D721Med (cell line): ENCODE measurements at regions not wholly inside any gene's neighbourhood (a gene's known extent, or its start where the extent isn't known, plus 50 kb on each side); places are given as distances from the start of the nearest gene placed in this dataset.

ENCODE experiments used
- DNase-seq: peaks from one replicate; pipeline ENCODE4 v3.0.0; 2011; ENCODE audit warnings: low spot score; ENCODE audit not compliant: insufficient read length
- FAIRE-seq: peaks from 2 replicates; lab custom pipeline; 2011; peaks lifted over from hg19 to GRCh38; lab: Jason Lieb, UNC
- CTCF ChIP-seq: IDR thresholded peaks from 2 replicates; pipeline ENCODE4 v1.5.1; 2012; ENCODE audit warnings: mild to moderate bottlenecking, control low read depth; ENCODE audit not compliant: insufficient read depth; ENCODE audit errors: missing control alignments

DNA sequence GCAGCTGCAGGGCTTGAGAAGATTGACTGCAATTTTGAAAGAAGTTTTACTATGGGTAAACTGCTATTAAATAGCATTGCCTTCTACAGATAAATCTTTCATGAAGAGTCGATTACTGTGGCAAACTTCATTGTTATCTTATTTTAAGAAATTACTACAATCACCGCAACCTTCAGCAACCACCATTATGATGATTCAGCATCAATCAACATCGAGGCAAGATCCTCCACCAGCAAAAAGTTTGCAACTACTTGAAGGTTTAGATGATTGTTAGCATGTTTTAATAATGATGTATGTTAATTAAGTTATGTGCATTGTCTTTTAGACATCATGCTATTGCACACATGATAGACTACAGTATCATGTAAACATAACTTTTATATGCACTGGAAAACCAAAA lies 1511.0 kb downstream of the FSTL5 start:
- no peak for TF ChIP-seq CTCF
- DNase-seq (no peak), FAIRE-seq (no peak)

GRCh38 chr4:160675550-160675949 lies 1488.2 kb downstream of the FSTL5 start:
- no peak for FAIRE-seq
- no peak for DNase-seq
- TF ChIP-seq CTCF = no peak

DNA sequence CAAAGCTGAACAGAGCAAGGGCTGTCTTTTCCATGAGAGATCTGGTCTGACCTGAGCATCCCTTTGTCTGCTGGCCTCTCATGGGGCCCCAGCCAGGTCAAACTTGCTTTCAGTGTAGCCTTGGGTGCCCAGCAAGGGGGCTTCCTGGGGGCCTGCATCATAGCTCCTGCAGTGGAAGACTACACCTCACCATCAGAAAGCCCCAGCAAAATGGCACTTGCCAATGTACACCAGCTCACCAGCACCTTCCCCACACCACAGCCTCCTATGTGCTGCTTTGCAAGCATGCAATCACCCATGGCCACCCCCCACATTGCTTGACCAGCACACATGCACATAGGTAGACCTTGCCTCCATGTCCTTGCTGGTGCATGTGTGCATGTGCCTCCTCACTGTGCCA lies 1478.1 kb downstream of the FSTL5 start:
- FAIRE-seq (no peak), DNase-seq (no peak)
- TF ChIP-seq CTCF = no peak

DNA sequence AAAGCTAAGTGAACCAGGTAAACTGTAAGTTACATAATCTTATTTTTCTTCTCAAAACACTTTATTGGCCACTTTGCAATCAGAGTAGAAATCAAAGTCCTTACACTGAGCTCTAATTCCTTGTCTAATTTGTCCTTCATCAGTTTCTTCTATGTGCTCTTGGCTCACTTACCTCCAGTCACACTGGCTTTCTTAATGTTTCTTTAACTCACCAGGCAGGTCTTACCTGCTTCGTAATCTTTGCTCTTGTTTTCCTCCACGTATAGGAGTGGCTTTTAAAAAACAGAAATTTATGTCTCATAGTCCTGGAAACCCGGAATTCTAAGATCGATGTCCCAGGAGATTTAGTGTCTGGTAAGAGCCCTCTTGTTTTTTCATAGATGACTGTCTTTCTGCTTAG lies 1462.1 kb downstream of the FSTL5 start:
- no peak for DNase-seq
- no peak for TF ChIP-seq CTCF
- no peak for FAIRE-seq

DNA sequence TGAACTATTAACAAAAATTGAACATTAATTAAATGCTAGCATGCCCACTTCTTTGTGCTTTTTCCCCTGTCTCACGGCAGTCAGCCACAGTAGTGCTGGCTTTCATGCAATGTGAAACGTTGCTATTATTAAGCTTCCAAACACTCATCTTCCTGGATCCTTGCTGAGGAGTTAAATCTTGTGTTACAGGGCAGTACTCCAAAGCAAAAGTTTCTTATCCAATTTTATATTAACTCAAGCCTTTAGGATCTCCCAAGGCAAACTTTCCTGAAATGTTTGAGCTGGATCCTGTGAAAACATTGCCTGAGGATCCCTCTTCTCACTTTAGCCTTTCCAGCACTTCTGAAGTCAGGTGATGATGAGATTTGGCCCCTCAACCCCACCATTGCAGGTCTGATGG lies 1454.8 kb downstream of the FSTL5 start:
- DNase-seq (no peak), FAIRE-seq (no peak)
- no peak for TF ChIP-seq CTCF

- FAIRE-seq (no peak), DNase-seq (no peak)
These were observed 1454.3 kb downstream of the FSTL5 start for GRCh38 chr4:160709546-160709945.

GRCh38 chr4:160716551-160716950 lies 1447.2 kb downstream of the FSTL5 start:
- FAIRE-seq = no peak
- no peak for TF ChIP-seq CTCF
- DNase-seq = no peak

More at GRCh38 chr4:160709546-160709945, 1454.3 kb downstream of the FSTL5 start:
- no peak for TF ChIP-seq CTCF
